IMR-90 (cell line): ENCODE measurements at regions not wholly inside any gene's neighbourhood (a gene's known extent, or its start where the extent isn't known, plus 50 kb on each side); places are given as distances from the start of the nearest gene placed in this dataset.

Experiments
- ATAC-seq: fragments of 200-7000 bp; cut with Tn5 transposase; 2 replicates; pipeline ENCODE4 v1.9.1; 2020; ENCODE audit warnings: low read depth, mild to moderate bottlenecking, moderate library complexity
- BruUV-seq: library from RNA; stranded (reverse); fragments of 400-500 nt; replicated peaks from 2 replicates; lab custom pipeline; 2021; lab: Mats Ljungman, UMichigan
- CTCF ChIA-PET: fragments of 300-600 bp; formaldehyde crosslinking; extraction: SDS; loops from one replicate; lab custom pipeline; 2021; ENCODE audit warnings: antibody characterized with exemption; lab: Yijun Ruan, JAX
- POLR2A ChIA-PET: fragments of 300-600 bp; sonication (Branson Sonifier 250); formaldehyde crosslinking; loops from one replicate; lab custom pipeline; 2022; ENCODE audit warnings: antibody characterized with exemption; ENCODE audit not compliant: unreplicated experiment; lab: Charles Lee
- DNase-seq: peaks from one replicate; pipeline ENCODE4 v3.0.0; 2013
- H2AFZ ChIP-seq: replicated peaks from 2 replicates; pipeline ENCODE3; 2013; ENCODE audit warnings: low read length, mild to moderate bottlenecking; ENCODE audit not compliant: poor library complexity
- H2AK5ac ChIP-seq: 2 replicates; pipeline ENCODE4 v1.6.1; 2013; ENCODE audit warnings: low read depth, low read length, inconsistent platforms
- H2AK9ac ChIP-seq: replicated peaks from 2 replicates; pipeline ENCODE3; 2013; ENCODE audit warnings: mild to moderate bottlenecking, low read depth, low read length, moderate library complexity; ENCODE audit not compliant: poor library complexity
- H2BK120ac ChIP-seq: 2 replicates; pipeline ENCODE4 v1.6.1; 2013; ENCODE audit warnings: low read depth, low read length, inconsistent platforms
- H2BK15ac ChIP-seq: 3 replicates; pipeline ENCODE4 v1.6.1; 2013; ENCODE audit warnings: low read depth, low read length, inconsistent platforms
- H2BK20ac ChIP-seq: 2 replicates; pipeline ENCODE4 v1.6.1; 2013; ENCODE audit warnings: low read depth, mild to moderate bottlenecking, inconsistent platforms, low read length, moderate library complexity
- H2BK5ac ChIP-seq: 2 replicates; pipeline ENCODE4 v1.6.1; 2013; ENCODE audit warnings: mild to moderate bottlenecking, low read depth, low read length, inconsistent platforms; ENCODE audit not compliant: poor library complexity, severe bottlenecking
- H3K14ac ChIP-seq: replicated peaks from 2 replicates; pipeline ENCODE4 v1.6.1; 2013; ENCODE audit warnings: low read depth, low read length, inconsistent platforms
- H3K18ac ChIP-seq: 2 replicates; pipeline ENCODE4 v1.6.1; 2013; ENCODE audit warnings: low read depth, low read length, control low read depth
- H3K23ac ChIP-seq: 2 replicates; pipeline ENCODE4 v1.6.1; 2013; ENCODE audit warnings: low read depth, low read length, inconsistent platforms
- H3K27ac ChIP-seq: 2 replicates; pipeline ENCODE4 v1.5.1; 2013; ENCODE audit warnings: mild to moderate bottlenecking, control low read depth, low read length; ENCODE audit not compliant: insufficient read depth
- H3K27me3 ChIP-seq: 2 replicates; pipeline ENCODE4 v1.6.1; 2013; ENCODE audit warnings: low read length; ENCODE audit not compliant: control insufficient read depth, insufficient read depth
- H3K36me3 ChIP-seq: 2 replicates; pipeline ENCODE4 v1.6.1; 2013; ENCODE audit warnings: low read length, mixed read lengths; ENCODE audit not compliant: control insufficient read depth, insufficient read depth
- H3K4ac ChIP-seq: 2 replicates; pipeline ENCODE4 v1.6.1; 2013; ENCODE audit warnings: low read depth, low read length, inconsistent platforms
- H3K4me1 ChIP-seq: 2 replicates; pipeline ENCODE4 v1.6.1; 2013; ENCODE audit warnings: low read length, mixed read lengths; ENCODE audit not compliant: control insufficient read depth, insufficient read depth
- H3K4me2 ChIP-seq: 2 replicates; pipeline ENCODE4 v1.6.1; 2013; ENCODE audit warnings: low read depth, mild to moderate bottlenecking, control low read depth, low read length, moderate library complexity
- H3K4me3 ChIP-seq: 2 replicates; pipeline ENCODE4 v1.5.1; 2013; ENCODE audit warnings: low read depth, mild to moderate bottlenecking, control low read depth, low read length, moderate library complexity; ENCODE audit not compliant: insufficient read depth
- H3K56ac ChIP-seq: 2 replicates; pipeline ENCODE4 v1.6.1; 2013; ENCODE audit warnings: low read length, inconsistent platforms; ENCODE audit not compliant: insufficient read depth; ENCODE audit errors: extremely low read depth
- H3K79me1 ChIP-seq, 2 experiments: 2 replicates each; pipeline ENCODE4 v1.6.1; 2013; ENCODE audit warnings: low read length in 2 of 2, inconsistent platforms in 1 of 2, low read depth in 1 of 2
- H3K9ac ChIP-seq: 2 replicates; pipeline ENCODE4 v1.6.1; 2013; ENCODE audit warnings: low read depth, low read length, control low read depth
- H3K9me1 ChIP-seq: 2 replicates; pipeline ENCODE4 v1.6.1; 2013; ENCODE audit warnings: low read length, inconsistent platforms; ENCODE audit not compliant: insufficient read depth
- H3K9me3 ChIP-seq: 2 replicates; pipeline ENCODE4 v1.6.1; 2013; ENCODE audit warnings: low read length; ENCODE audit not compliant: control insufficient read depth, insufficient read depth
- H4K20me1 ChIP-seq: 2 replicates; pipeline ENCODE4 v1.6.1; 2013; ENCODE audit warnings: low read length, inconsistent platforms; ENCODE audit not compliant: insufficient read depth
- H4K5ac ChIP-seq: 2 replicates; pipeline ENCODE4 v1.6.1; 2013; ENCODE audit warnings: mild to moderate bottlenecking, low read depth, low read length, control low read depth
- H4K8ac ChIP-seq, 2 experiments: 2 replicates each; pipeline ENCODE4 v1.6.1; 2013; ENCODE audit warnings: low read depth in 2 of 2, low read length in 2 of 2, control low read depth in 1 of 2, inconsistent platforms in 1 of 2
- H4K91ac ChIP-seq: 2 replicates; pipeline ENCODE4 v1.6.1; 2013; ENCODE audit warnings: low read depth, low read length, inconsistent platforms; ENCODE audit not compliant: insufficient read depth
- BHLHE40 ChIP-seq: fragments of 150-350 bp; IDR thresholded peaks from 2 replicates; pipeline ENCODE4 v1.6.1; 2016; ENCODE audit warnings: mild to moderate bottlenecking, low read depth, low read length
- CHD1 ChIP-seq: IDR thresholded peaks from 2 replicates; pipeline ENCODE4 v1.6.1; 2012; ENCODE audit warnings: low read depth, low read length, improper control_type of control experiment
- FOS ChIP-seq: fragments of 150-350 bp; IDR thresholded peaks from 2 replicates; pipeline ENCODE4 v1.6.1; 2016; ENCODE audit warnings: low read depth, low read length
- MAFK ChIP-seq: IDR thresholded peaks from 2 replicates; pipeline ENCODE4 v1.6.1; 2012; ENCODE audit warnings: low read depth, low read length, improper control_type of control experiment
- MXI1 ChIP-seq: IDR thresholded peaks from 2 replicates; pipeline ENCODE4 v1.6.1; 2012; ENCODE audit warnings: low read depth, mild to moderate bottlenecking, low read length, moderate library complexity, borderline replicate concordance
- NFE2L2 ChIP-seq: fragments of 150-350 bp; IDR thresholded peaks from 2 replicates; pipeline ENCODE4 v1.6.1; 2016; ENCODE audit warnings: low read depth, mild to moderate bottlenecking, low read length
- POLR2A ChIP-seq: IDR thresholded peaks from 2 replicates; pipeline ENCODE4 v1.6.1; 2012; ENCODE audit warnings: mild to moderate bottlenecking, low read depth, low read length
- RCOR1 ChIP-seq: IDR thresholded peaks from 2 replicates; pipeline ENCODE4 v1.6.1; 2012; ENCODE audit warnings: mild to moderate bottlenecking, low read length, improper control_type of control experiment; ENCODE audit not compliant: insufficient replicate concordance
- RFX5 ChIP-seq: IDR thresholded peaks from 2 replicates; pipeline ENCODE4 v1.8.0; 2012; ENCODE audit warnings: low read depth, mild to moderate bottlenecking, low read length, moderate library complexity
- USF2 ChIP-seq: fragments of 150-350 bp; IDR thresholded peaks from 2 replicates; pipeline ENCODE4 v1.6.1; 2017; ENCODE audit warnings: mild to moderate bottlenecking, antibody characterized with exemption, low read length, low read depth
- WGBS, 2 experiments: methylation state at CpG; one replicate each; pipeline versions ENCODE4 v1.1.5 to v1.1.7; 2013; ENCODE audit warnings: missing lambda C conversion rate in 2 of 2; ENCODE audit not compliant: insufficient read length in 1 of 2; ENCODE audit errors: extremely low coverage in 2 of 2; 5-methylcytosine and 5-hydroxymethylcytosine counted together
- dilution Hi-C: fragments of 300-500 bp; cut with HindIII; formaldehyde crosslinking; loops from one replicate; pipeline ENCODE4 v1.14.3; 2018; ENCODE audit warnings: low sequenced_read_pairs; ENCODE audit not compliant: unreplicated experiment
- in situ Hi-C: fragments of 300-500 bp; cut with MboI; formaldehyde crosslinking; loops from 3 replicates; pipeline ENCODE4 v1.14.3; 2019; ENCODE audit warnings: low sequenced_read_pairs, inconsistent platforms, mixed read lengths
- intact Hi-C: fragments of 100-400 bp; cut with micrococcal nuclease; formaldehyde crosslinking; loops from 2 replicates; pipeline ENCODE4 v1.10.0; 2022
- TF ChIP-seq, protein P1 (sequence below): fragments of 150-350 bp; IDR thresholded peaks from 2 replicates; pipeline ENCODE4 v1.6.1; 2016; ENCODE audit warnings: low read depth, mild to moderate bottlenecking, low read length, moderate library complexity, borderline replicate concordance

DNA sequence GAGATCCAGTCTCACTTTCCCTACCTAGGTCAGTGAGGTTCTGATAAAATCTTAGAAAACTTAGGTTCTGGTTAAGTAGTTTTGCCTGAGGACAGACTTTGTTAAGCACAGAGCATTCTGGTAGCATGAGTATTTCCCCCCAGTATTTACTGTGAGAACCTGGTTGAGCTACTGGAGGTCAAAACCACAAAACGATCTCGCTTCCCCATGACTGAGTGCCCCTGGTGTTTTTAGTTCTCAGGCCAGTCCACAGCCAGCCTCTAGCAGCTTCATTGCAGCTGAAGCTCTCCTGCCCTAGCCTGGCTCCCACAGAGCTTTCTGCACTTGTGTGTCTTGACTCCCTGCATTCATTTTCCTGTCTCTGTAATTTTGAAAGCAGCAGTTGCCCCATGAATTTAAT is 1138.2 kb downstream of the UQCRFS1 start:
- Histone ChIP-seq H3K18ac (no peak overlapping the region), H2BK15ac (no peak overlapping the region), H4K8ac (no peak overlapping the region), H3K4ac (no peak overlapping the region), H3K4me2 (no peak overlapping the region), H3K36me3 (no peaks in the 10 kb centered on the region), H3K4me3 (no peak overlapping the region), H3K9ac (no peak overlapping the region), H3K79me1 (no peaks in the 10 kb centered on the region), H2BK20ac (no peak overlapping the region), H3K56ac (no peak overlapping the region), H2AK5ac (no peak overlapping the region), H3K9me1 (no peaks in the 10 kb centered on the region), H3K9me3 (peaks cover 24% of the 10 kb centered on the region), H4K91ac (no peak overlapping the region), H3K23ac (no peak overlapping the region), H2AFZ (no peak overlapping the region), H3K27me3 (no peaks in the 10 kb centered on the region), H4K5ac (no peak overlapping the region), H4K20me1 (no peaks in the 10 kb centered on the region), H3K14ac (no peak overlapping the region), H2BK5ac (no peak overlapping the region), H2AK9ac (no peak overlapping the region), H2BK120ac (no peak overlapping the region), H3K4me1 (no peaks in the 10 kb centered on the region), H3K27ac (no peak overlapping the region)
- no TSS peak for BruUV-seq
- ATAC-seq (no peak), DNase-seq (no peak)
- ChIA-PET POLR2A (no interaction called here), CTCF (no interaction called here)
- dilution Hi-C loops (no loop called here), intact Hi-C loops (no loop called here), in situ Hi-C loops (no loop called here)
- no CpG with 5 or more reads among the region's 2 CpGs for WGBS, 2 experiments
- no peak for TF ChIP-seq RCOR1
- TF ChIP-seq MXI1: no peak
- no peak for TF ChIP-seq NFE2L2
- TF ChIP-seq, protein P1, sequence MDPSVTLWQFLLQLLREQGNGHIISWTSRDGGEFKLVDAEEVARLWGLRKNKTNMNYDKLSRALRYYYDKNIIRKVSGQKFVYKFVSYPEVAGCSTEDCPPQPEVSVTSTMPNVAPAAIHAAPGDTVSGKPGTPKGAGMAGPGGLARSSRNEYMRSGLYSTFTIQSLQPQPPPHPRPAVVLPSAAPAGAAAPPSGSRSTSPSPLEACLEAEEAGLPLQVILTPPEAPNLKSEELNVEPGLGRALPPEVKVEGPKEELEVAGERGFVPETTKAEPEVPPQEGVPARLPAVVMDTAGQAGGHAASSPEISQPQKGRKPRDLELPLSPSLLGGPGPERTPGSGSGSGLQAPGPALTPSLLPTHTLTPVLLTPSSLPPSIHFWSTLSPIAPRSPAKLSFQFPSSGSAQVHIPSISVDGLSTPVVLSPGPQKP: no peak
- TF ChIP-seq MAFK: no peak
- TF ChIP-seq POLR2A: no peak
- no peak for TF ChIP-seq BHLHE40
- no peak for TF ChIP-seq RFX5
- TF ChIP-seq CHD1: no peak
- no peak for TF ChIP-seq FOS
- TF ChIP-seq USF2: no peak
